MCF 10A (cell line): ENCODE measurements at regions not wholly inside any gene's neighbourhood (a gene's known extent, or its start where the extent isn't known, plus 50 kb on each side); places are given as distances from the start of the nearest gene placed in this dataset.

Experiments
- BruUV-seq: library from RNA; stranded (reverse); fragments of 400-500 nt; replicated peaks from 2 replicates; lab custom pipeline; 2021; lab: Mats Ljungman, UMichigan
- CTCF ChIA-PET: fragments of 300-600 bp; sonication (Branson Sonifier 250); formaldehyde crosslinking; extraction: SDS; loops from one replicate; lab custom pipeline; 2021; ENCODE audit warnings: antibody characterized with exemption, inconsistent platforms; lab: Yijun Ruan, JAX
- POLR2A ChIA-PET: fragments of 300-600, 350-650 bp; sonication (Branson Sonifier 250); formaldehyde crosslinking; extraction: SDS; loops from one replicate; lab custom pipeline; 2020; ENCODE audit warnings: antibody characterized with exemption, inconsistent platforms; lab: Yijun Ruan, JAX
- DNase-seq: peaks from one replicate; pipeline ENCODE4 v3.0.0-alpha.2; 2018; ENCODE audit not compliant: unreplicated experiment
- H3K27ac Mint-ChIP-seq: one replicate; pipeline ENCODE4 v1.8.0; 2022; ENCODE audit warnings: mild to moderate bottlenecking, low read depth, mixed read lengths; ENCODE audit not compliant: unreplicated experiment
- H3K27me3 Mint-ChIP-seq: one replicate; pipeline ENCODE4 v1.8.0; 2022; ENCODE audit warnings: mixed read lengths; ENCODE audit not compliant: insufficient read depth, unreplicated experiment
- H3K36me3 Mint-ChIP-seq: one replicate; pipeline ENCODE4 v1.8.0; 2022; ENCODE audit warnings: mild to moderate bottlenecking, moderate library complexity, mixed read lengths; ENCODE audit not compliant: insufficient read depth, unreplicated experiment
- H3K4me1 Mint-ChIP-seq: one replicate; pipeline ENCODE4 v1.8.0; 2022; ENCODE audit warnings: mixed read lengths; ENCODE audit not compliant: insufficient read depth, unreplicated experiment
- H3K4me3 Mint-ChIP-seq: one replicate; pipeline ENCODE4 v1.8.0; 2022; ENCODE audit warnings: mild to moderate bottlenecking, moderate library complexity, mixed read lengths; ENCODE audit not compliant: unreplicated experiment
- H3K9me3 Mint-ChIP-seq: one replicate; pipeline ENCODE4 v1.8.0; 2022; ENCODE audit warnings: mixed read lengths; ENCODE audit not compliant: unreplicated experiment
- CTCF ChIP-seq: fragments of 200-600 bp; IDR thresholded peaks from one replicate; pipeline ENCODE4 v1.8.0; 2022; ENCODE audit warnings: antibody characterized with exemption, mild to moderate bottlenecking; ENCODE audit not compliant: unreplicated experiment
- intact Hi-C: fragments of 100-400 bp; cut with micrococcal nuclease; formaldehyde crosslinking; loops from 2 replicates; pipeline ENCODE4 v1.14.1; 2022

GRCh38 chr5:3393920-3394597 is 201.6 kb upstream of the IRX1 start:
- Mint-ChIP-seq H3K27ac (no peak overlapping the region), H3K4me1 (no peaks in the 10 kb centered on the region), H3K27me3 (no peaks in the 10 kb centered on the region), H3K36me3 (no peaks in the 10 kb centered on the region), H3K9me3 (peaks cover 6% of the 10 kb centered on the region), H3K4me3 (no peak overlapping the region)
- no peak for DNase-seq
- intact Hi-C loops: no loop called here
- no peak for TF ChIP-seq CTCF
- BruUV-seq: no TSS peak
- POLR2A ChIA-PET: no interaction called here
- CTCF ChIA-PET: no interaction called here

DNA sequence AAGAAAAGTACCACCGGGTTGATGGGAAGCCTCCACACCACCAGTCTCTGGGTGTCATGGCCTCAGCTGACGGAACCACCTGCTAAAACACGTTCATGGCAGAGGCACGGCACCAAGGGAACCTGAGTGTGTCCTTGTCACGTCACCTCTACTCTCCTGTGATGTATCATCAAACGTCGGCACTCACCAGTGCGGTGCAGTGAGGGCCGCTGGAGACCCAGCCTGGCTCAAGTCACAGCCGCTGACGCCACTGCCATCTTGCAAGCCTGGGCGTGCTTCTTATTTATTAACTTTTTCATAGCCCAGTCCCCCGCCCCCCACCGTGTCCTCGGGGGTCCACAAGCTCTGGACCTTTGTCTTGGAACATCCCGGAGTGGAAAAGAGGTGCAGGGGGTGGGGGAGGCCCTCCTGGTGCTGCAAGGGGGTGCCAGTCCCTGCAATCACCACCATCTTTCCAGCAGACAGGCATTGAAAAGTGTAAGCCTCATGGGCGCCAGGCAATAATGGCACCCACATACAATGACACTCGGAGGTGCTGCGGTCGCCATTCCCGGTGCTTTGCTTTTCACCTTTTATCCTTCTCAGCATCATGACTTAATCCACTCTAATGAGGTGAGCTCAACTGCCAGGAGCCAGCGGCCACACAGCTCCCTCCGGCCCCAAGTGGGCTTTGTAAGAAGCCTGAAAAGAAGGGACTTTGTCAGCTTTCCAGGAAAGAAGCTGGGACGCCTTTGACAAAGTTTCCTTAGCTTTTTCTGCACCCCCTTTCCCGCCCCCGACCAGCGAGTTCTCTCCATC is 202.3 kb upstream of the IRX1 start:
- H3K36me3 Mint-ChIP-seq: no peaks in the 10 kb centered on the region
- TF ChIP-seq CTCF: no peak
- POLR2A ChIA-PET: no interaction called here
- H3K4me1 Mint-ChIP-seq: no peaks in the 10 kb centered on the region
- no TSS peak for BruUV-seq
- no peaks in the 10 kb centered on the region for H3K27me3 Mint-ChIP-seq
- intact Hi-C loops: no loop called here
- H3K4me3 Mint-ChIP-seq: no peak overlapping the region
- no peak overlapping the region for H3K27ac Mint-ChIP-seq
- no peak for DNase-seq
- CTCF ChIA-PET: no interaction called here
- H3K9me3 Mint-ChIP-seq: peaks cover 5% of the 10 kb centered on the region

DNA sequence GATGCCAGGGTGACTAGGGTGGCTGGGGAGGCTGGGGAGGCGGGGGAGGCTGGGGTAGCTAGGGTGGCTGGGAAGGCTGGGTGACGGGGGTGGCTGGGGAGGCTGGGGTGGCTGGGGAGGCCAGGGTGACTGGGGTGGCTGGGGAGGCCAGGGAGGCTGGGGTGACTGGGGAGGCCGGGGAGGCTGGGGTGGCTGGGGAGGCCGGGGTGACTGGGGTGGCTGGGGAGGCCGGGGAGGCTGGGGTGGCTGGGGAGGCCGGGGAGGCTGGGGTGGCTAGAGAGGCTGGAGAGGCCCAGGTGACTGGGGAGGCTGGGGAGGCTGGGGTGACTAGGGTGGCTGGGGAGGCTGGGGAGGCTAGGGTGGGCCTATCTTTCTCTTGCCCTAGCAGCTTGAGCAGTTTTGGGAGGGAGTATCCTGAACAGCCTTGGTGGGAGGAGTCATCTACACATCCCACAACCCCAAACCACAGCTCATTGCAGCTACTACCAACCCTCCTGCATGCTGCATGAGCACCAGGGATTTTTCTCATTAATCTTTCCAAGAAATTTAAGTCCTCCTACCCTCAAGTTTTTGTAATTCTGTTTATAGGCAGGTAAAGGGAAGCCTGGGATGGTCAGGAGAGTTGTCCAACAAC is 203.2 kb upstream of the IRX1 start:
- DNase-seq: no peak
- TF ChIP-seq CTCF: no peak
- H3K4me3 Mint-ChIP-seq: no peak overlapping the region
- CTCF ChIA-PET: no interaction called here
- BruUV-seq: no TSS peak
- peaks cover 5% of the 10 kb centered on the region for H3K9me3 Mint-ChIP-seq
- POLR2A ChIA-PET: no interaction called here
- H3K4me1 Mint-ChIP-seq: no peaks in the 10 kb centered on the region
- intact Hi-C loops: no loop called here
- H3K27me3 Mint-ChIP-seq: no peaks in the 10 kb centered on the region
- H3K27ac Mint-ChIP-seq: no peak overlapping the region
- no peaks in the 10 kb centered on the region for H3K36me3 Mint-ChIP-seq

DNA sequence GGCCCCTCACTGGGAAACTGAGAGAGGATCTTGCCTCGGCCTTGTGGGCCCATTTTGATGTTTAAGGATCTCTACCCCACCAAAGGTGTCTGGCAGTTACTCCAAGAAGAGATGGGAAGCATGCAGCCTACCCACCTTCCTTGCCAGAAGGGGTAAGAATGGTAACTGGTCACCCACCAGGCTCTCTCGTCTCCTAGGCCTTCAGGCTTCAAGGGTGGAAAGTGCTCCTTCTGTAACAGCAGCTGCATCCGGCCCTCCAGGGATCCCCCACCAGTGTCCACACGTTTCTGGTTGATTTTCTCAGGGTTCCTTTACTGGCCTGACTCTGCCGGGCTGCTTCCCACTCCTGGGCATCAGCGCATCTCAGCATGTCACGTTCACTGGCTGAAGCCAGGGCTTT is 204.4 kb upstream of the IRX1 start:
- ChIA-PET POLR2A (no interaction called here), CTCF (no interaction called here)
- Mint-ChIP-seq H3K4me3 (no peak overlapping the region), H3K9me3 (peaks cover 5% of the 10 kb centered on the region), H3K27me3 (no peaks in the 10 kb centered on the region), H3K4me1 (no peaks in the 10 kb centered on the region), H3K36me3 (no peaks in the 10 kb centered on the region), H3K27ac (no peak overlapping the region)
- no peak for DNase-seq
- no peak for TF ChIP-seq CTCF
- no TSS peak for BruUV-seq
- intact Hi-C loops: no loop called here
